ENCODE measurements at regions not wholly inside any gene's neighbourhood (a gene's known extent, or its start where the extent isn't known, plus 50 kb on each side); places are given as distances from the start of the nearest gene placed in this dataset.

DNA sequence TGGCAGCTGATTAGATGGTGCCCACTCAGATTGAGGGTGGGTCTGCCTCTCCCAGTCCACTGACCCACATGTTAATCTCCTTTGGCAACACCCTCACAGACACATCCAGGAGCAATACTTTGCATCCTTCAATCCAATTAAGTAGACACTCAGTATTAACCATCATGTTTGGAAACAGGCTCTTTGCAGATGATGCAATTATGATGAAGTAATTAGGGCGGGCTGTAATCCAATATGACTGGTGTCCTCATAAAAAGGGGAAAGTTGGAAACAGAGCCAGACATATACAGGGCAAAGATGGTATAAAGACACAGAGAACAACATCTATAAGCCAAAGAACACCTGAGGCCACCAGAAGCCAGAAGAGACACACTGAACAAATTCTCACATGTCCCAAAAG, 658.6 kb downstream of the CCSER2 start:
- Mint-ChIP-seq H3K9me3 (no peaks in the 10 kb centered on the region), H3K36me3 (ENCODE audit: low read depth) (no peaks in the 10 kb centered on the region), H3K27ac (no peak overlapping the region), H3K4me1 (no peaks in the 10 kb centered on the region), H3K27me3 (ENCODE audit: low read depth, poor library complexity) (peaks cover 7% of the 10 kb centered on the region), H3K4me3 (no peak overlapping the region)
- no peak for DNase-seq
- TF ChIP-seq CTCF (IDR thresholded peaks at IDR 0.05), result no peak

DNA sequence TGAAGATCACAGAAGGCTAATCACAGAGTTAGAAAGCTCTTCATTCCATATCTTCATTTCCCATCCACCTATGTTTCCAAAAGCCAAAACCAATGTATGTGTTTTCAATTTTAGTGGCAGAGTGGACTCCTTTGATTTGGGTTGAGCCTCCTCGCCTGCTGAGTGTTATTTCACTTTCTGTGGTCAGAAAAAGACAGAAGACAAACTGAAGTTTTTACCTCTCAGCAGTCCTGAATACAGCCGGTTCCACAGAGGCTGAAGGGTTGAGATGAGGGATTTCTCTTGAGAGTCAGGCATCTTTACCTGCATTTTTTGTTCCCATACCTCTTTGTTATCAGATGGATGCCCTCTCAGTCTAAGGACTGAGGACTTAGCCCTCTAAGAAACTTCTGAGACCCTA, 659.6 kb downstream of the CCSER2 start:
- H3K27ac Mint-ChIP-seq, result no peak overlapping the region
- H3K27me3 Mint-ChIP-seq (ENCODE audit: low read depth, poor library complexity), result peaks cover 7% of the 10 kb centered on the region
- no peak for TF ChIP-seq CTCF (IDR thresholded peaks at IDR 0.05)
- H3K4me3 Mint-ChIP-seq, result no peak overlapping the region
- no peaks in the 10 kb centered on the region for H3K36me3 Mint-ChIP-seq (ENCODE audit: low read depth)
- no peak for DNase-seq
- H3K9me3 Mint-ChIP-seq, result no peaks in the 10 kb centered on the region
- H3K4me1 Mint-ChIP-seq, result no peaks in the 10 kb centered on the region

- TF ChIP-seq CTCF (IDR thresholded peaks at IDR 0.05), result no peak
These were observed 662.3 kb downstream of the CCSER2 start for GRCh38 chr10:84990713-84991112.

GRCh38 chr10:84991301-84991700, 662.9 kb downstream of the CCSER2 start:
- peaks cover 4% of the 10 kb centered on the region for H3K36me3 Mint-ChIP-seq (ENCODE audit: low read depth)
- peaks cover 10% of the 10 kb centered on the region for H3K9me3 Mint-ChIP-seq
- no peak for TF ChIP-seq CTCF (IDR thresholded peaks at IDR 0.05)
- DNase-seq, result no peak
- H3K27ac Mint-ChIP-seq, result no peak overlapping the region
- H3K27me3 Mint-ChIP-seq (ENCODE audit: low read depth, poor library complexity), result peaks cover 7% of the 10 kb centered on the region
- no peak overlapping the region for H3K4me3 Mint-ChIP-seq
- H3K4me1 Mint-ChIP-seq, result peaks cover 14% of the 10 kb centered on the region

More at GRCh38 chr10:84990713-84991112, 662.3 kb downstream of the CCSER2 start:
- Mint-ChIP-seq H3K4me1 (peaks cover 12% of the 10 kb centered on the region), H3K36me3 (ENCODE audit: low read depth) (peaks cover 4% of the 10 kb centered on the region), H3K27ac (no peak overlapping the region), H3K4me3 (no peak overlapping the region), H3K9me3 (peaks cover 10% of the 10 kb centered on the region), H3K27me3 (ENCODE audit: low read depth, poor library complexity) (peaks cover 7% of the 10 kb centered on the region)
- DNase-seq, result no peak

- peaks cover 5% of the 10 kb centered on the region for H3K27me3 Mint-ChIP-seq (ENCODE audit: low read depth, poor library complexity)
These were observed 665.1 kb downstream of the CCSER2 start for GRCh38 chr10:84993251-84994035.

More at GRCh38 chr10:84993251-84994035, 665.1 kb downstream of the CCSER2 start:
- no peak overlapping the region for H3K4me3 Mint-ChIP-seq
- no peak for DNase-seq
- no peak for TF ChIP-seq CTCF (IDR thresholded peaks at IDR 0.05)
- peaks cover 10% of the 10 kb centered on the region for H3K9me3 Mint-ChIP-seq
- H3K4me1 Mint-ChIP-seq, result peaks cover 21% of the 10 kb centered on the region
- H3K27ac Mint-ChIP-seq, result no peak overlapping the region
- peaks cover 4% of the 10 kb centered on the region for H3K36me3 Mint-ChIP-seq (ENCODE audit: low read depth)
